ENCODE measurements at regions not wholly inside any gene's neighbourhood (a gene's known extent, or its start where the extent isn't known, plus 50 kb on each side); places are given as distances from the start of the nearest gene placed in this dataset.

DNA sequence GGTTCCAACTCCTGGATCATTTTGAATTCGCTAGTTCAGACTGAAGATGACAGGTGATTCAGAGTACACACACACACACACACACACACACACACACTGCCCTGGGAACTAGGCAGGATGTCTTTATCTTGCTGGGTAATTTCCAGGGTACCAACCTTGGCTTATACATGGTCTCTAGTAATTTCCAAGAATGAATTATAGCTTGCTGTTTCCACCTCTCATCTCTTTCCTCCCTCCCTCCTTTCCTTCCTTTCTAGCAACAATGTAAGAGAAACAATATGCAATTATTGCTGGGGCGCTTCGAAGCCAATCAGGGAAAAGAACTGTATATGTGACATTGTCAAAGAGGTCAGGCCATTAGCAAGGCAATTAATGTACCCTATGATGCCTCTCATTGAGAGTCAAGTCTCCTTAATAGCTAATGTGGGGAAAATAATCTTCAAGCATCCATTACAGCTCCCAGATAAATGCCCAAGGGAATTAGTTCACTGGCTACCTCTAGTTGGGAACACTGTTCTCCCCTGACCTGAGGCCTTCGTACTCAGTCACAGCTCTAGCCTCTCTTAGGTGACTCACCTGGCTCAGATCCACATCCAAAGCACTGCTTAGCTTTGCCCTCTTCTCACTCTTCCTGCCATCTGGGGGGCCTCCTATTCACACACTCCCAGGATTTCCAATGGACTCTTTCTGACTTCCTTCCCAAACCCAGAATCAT lies 311.5 kb downstream of the PPP1R2C start:
- POLR2A ChIA-PET = no interaction called here
- CTCF ChIA-PET = no interaction called here
- H3K4me3 ChIP-seq (ENCODE audit: low read depth, low read length) = no peak overlapping the region
- TF ChIP-seq, protein P1, sequence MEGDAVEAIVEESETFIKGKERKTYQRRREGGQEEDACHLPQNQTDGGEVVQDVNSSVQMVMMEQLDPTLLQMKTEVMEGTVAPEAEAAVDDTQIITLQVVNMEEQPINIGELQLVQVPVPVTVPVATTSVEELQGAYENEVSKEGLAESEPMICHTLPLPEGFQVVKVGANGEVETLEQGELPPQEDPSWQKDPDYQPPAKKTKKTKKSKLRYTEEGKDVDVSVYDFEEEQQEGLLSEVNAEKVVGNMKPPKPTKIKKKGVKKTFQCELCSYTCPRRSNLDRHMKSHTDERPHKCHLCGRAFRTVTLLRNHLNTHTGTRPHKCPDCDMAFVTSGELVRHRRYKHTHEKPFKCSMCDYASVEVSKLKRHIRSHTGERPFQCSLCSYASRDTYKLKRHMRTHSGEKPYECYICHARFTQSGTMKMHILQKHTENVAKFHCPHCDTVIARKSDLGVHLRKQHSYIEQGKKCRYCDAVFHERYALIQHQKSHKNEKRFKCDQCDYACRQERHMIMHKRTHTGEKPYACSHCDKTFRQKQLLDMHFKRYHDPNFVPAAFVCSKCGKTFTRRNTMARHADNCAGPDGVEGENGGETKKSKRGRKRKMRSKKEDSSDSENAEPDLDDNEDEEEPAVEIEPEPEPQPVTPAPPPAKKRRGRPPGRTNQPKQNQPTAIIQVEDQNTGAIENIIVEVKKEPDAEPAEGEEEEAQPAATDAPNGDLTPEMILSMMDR (IDR thresholded peaks at IDR 0.05; ENCODE audit: insufficient read depth, low read length, missing control alignments) = no peak
- DNase-seq (ENCODE audit: low read depth, low spot score) = no peak

DNA sequence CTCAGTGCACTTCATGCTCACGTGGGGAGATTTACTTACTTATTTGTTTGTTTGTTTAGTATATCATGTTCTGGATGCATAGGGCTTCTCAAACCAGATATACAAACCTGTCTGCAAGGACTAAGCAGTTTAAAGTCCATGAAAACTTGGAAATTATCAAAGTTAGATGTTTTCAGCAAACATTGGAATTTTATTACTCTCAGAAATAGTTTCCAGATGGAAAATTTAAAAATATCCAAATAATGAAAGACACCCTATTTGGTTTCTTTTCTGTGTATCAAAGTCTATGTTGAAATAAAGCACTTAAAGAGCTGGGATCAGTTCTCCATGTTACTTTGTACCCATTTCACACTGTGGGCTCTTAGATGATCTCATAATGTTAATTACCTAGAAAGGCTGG lies 312.1 kb downstream of the PPP1R2C start:
- CTCF ChIA-PET = no interaction called here
- H3K4me3 ChIP-seq (ENCODE audit: low read depth, low read length) = no peak overlapping the region
- TF ChIP-seq, protein P1 (IDR thresholded peaks at IDR 0.05; ENCODE audit: insufficient read depth, low read length, missing control alignments) = no peak
- DNase-seq (ENCODE audit: low read depth, low spot score) = no peak
- POLR2A ChIA-PET = no interaction called here

DNA sequence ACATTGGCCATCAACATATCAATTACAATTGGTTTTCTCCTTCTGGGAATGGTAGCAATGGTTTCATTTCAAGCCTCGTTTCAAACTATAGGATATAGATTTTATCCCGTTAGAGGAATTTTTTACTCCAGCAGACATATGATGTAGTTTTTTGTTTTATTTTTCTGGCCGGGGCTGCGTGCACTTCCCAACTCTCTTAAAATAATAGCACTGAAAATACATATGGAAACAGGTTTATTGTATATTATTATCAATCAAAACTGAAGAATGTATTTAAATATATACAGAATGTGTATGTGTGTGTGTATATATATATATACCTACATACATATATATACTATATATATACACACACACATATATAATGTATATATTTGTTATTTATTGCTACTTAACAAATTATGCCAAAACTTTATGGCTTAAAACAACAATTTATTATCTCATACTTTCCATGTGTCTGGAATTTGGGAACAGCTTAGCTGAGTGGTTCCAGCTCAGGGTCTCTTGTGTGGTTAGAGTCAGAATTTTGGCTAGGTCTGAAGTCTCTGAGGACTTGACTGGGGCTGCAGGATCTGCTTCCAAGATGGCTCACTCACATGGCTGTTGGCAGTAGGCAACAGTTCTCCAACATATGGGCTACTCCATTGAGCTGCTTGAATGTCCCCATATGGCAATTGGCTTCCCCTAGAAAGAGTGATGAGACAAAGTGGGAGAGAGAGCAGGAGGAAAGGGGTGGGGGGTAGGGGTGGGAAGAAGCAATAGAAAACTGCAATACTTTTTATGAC lies 314.1 kb downstream of the PPP1R2C start:
- no peak for DNase-seq (ENCODE audit: low read depth, low spot score)
- no peak overlapping the region for H3K4me3 ChIP-seq (ENCODE audit: low read depth, low read length)
- POLR2A ChIA-PET = no interaction called here
- CTCF ChIA-PET = no interaction called here
- TF ChIP-seq, protein P1 (IDR thresholded peaks at IDR 0.05; ENCODE audit: insufficient read depth, low read length, missing control alignments) = no peak

DNA sequence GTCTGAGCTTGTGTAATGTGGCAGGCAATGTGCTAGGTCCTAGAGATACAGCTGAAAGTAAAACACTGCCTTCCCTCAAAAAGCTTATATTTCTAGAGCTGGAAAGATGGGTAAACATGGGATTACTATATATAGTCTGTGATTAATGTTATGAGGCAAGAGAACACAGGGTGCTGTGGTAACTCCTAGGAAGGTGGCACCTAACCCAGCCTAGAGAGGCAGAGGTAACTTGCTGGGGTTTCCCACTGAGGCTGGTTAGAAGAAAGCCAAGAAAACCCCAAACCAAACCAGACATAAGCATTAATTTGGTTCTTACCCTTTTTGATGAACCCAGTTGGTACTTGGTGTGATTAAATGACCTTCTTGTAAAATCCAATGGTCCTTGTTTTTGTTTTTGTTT lies 315.0 kb downstream of the PPP1R2C start:
- ChIA-PET POLR2A (no interaction called here), CTCF (no interaction called here)
- H3K4me3 ChIP-seq (ENCODE audit: low read depth, low read length) = no peak overlapping the region
- DNase-seq (ENCODE audit: low read depth, low spot score) = no peak
- TF ChIP-seq, protein P1 (IDR thresholded peaks at IDR 0.05; ENCODE audit: insufficient read depth, low read length, missing control alignments) = no peak

DNA sequence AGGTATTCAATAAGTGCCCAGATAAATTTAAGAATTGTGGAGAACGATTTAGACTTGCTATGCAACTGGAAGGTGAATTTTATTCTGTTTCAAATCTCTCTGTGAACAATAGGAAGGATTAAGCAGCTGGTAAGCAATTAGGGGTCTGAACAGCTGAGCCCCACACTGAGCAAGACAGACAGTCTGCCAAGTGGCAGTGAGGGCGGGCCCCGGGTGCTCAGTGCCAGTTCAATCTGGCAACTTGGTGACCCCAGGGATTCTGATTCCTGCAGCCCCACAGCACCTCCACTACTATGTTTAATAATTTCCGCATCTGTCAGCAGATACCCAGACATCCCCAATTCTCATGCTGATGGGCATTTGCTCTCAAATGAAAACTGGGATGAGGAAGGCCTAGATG lies 317.3 kb downstream of the PPP1R2C start:
- TF ChIP-seq, protein P1 (IDR thresholded peaks at IDR 0.05; ENCODE audit: insufficient read depth, low read length, missing control alignments) = no peak
- ChIA-PET POLR2A (no interaction called here), CTCF (no interaction called here)
- DNase-seq (ENCODE audit: low read depth, low spot score) = no peak
- H3K4me3 ChIP-seq (ENCODE audit: low read depth, low read length) = no peak overlapping the region

DNA sequence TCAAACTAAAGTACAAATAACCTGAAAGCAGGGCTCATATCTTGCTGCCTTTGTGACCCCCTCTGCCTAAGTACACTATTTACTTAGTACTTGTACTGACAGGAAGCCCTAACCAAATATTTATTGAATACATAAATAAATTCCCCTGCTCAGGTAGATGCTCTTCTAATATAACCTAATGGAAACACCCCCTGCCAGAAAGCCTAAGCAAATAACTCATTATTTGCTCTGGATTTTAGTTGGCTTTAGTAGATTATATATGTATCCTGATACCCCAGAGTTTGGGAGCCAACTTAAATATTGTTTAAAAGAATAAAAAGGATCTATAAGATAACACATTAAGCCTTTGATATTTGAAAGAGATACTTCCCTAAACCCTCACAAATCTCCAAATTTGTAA lies 318.2 kb downstream of the PPP1R2C start:
- CTCF ChIA-PET = no interaction called here
- POLR2A ChIA-PET = no interaction called here
- no peak for DNase-seq (ENCODE audit: low read depth, low spot score)
- H3K4me3 ChIP-seq (ENCODE audit: low read depth, low read length) = no peak overlapping the region
- TF ChIP-seq, protein P1 (IDR thresholded peaks at IDR 0.05; ENCODE audit: insufficient read depth, low read length, missing control alignments) = no peak

All from AG04449 (cell line).